Common myeloid progenitor, CD34-positive (primary cell): ENCODE measurements at regions not wholly inside any gene's neighbourhood (a gene's known extent, or its start where the extent isn't known, plus 50 kb on each side); places are given as distances from the start of the nearest gene placed in this dataset.

ENCODE experiments used
- CTCF ChIA-PET: fragments of 350-600 bp; sonication (Branson Sonifier 250); formaldehyde crosslinking; loops from one replicate; lab custom pipeline; 2021; ENCODE audit warnings: antibody characterized with exemption; lab: Charles Lee
- POLR2A ChIA-PET: fragments of 350-600 bp; sonication (Branson Sonifier 250); formaldehyde crosslinking; loops from one replicate; lab custom pipeline; 2021; ENCODE audit warnings: antibody characterized with exemption; lab: Charles Lee
- DNase-seq, 3 donors: peaks; one replicate each; pipeline versions ENCODE4 v3.0.0 to v3.0.0-alpha.2; 2013
- H3K27ac ChIP-seq, 2 experiments: 1 replicate in 1 of 2; 2 replicates in 1 of 2; pipeline ENCODE4 v1.7.0; 2013; ENCODE audit warnings: inconsistent platforms in 2 of 2, low read length in 2 of 2, mild to moderate bottlenecking in 2 of 2, low read depth in 1 of 2, moderate library complexity in 1 of 2; ENCODE audit not compliant: severe bottlenecking in 2 of 2, insufficient read depth in 1 of 2, poor library complexity in 1 of 2
- H3K27me3 ChIP-seq, 5 experiments: replicated peaks in 2 of 5; 1 replicate in 3 of 5; 2 replicates in 2 of 5; pipeline versions ENCODE4 v1.6.1 to v1.7.0; 2013; ENCODE audit warnings: low read length in 4 of 5, mild to moderate bottlenecking in 2 of 5, moderate library complexity in 2 of 5, inconsistent platforms in 1 of 5; ENCODE audit not compliant: insufficient read depth in 5 of 5, control insufficient read depth in 4 of 5
- H3K36me3 ChIP-seq, 4 experiments: 1 replicate in 2 of 4; 2 replicates in 2 of 4; pipeline versions ENCODE4 v1.6.1 to v1.7.0; 2013; ENCODE audit warnings: low read length in 3 of 4, control low read depth in 1 of 4, mild to moderate bottlenecking in 1 of 4; ENCODE audit not compliant: control insufficient read depth in 4 of 4, insufficient read depth in 4 of 4
- H3K4me1 ChIP-seq, 4 experiments: 1 replicate in 3 of 4; 2 replicates in 1 of 4; pipeline versions ENCODE4 v1.6.1 to v1.7.1; 2013; ENCODE audit warnings: low read length in 3 of 4, mild to moderate bottlenecking in 3 of 4, control low read depth in 1 of 4, inconsistent platforms in 1 of 4, moderate library complexity in 1 of 4; ENCODE audit not compliant: control insufficient read depth in 4 of 4, insufficient read depth in 4 of 4; ENCODE audit errors: control extremely low read depth in 1 of 4
- H3K4me3 ChIP-seq, 7 experiments: 1 replicate in 4 of 7; 2 replicates in 3 of 7; pipeline versions ENCODE4 v1.5.1 to v1.7.0; 2013; ENCODE audit warnings: mild to moderate bottlenecking in 7 of 7, low read length in 6 of 7, moderate library complexity in 6 of 7, inconsistent platforms in 2 of 7, low read depth in 2 of 7, control low read depth in 1 of 7; ENCODE audit not compliant: insufficient read depth in 4 of 7, control insufficient read depth in 1 of 7; ENCODE audit errors: extremely low read depth in 1 of 7
- H3K9me3 ChIP-seq, 5 experiments: 1 replicate in 4 of 5; 2 replicates in 1 of 5; pipeline versions ENCODE4 v1.6.1 to v1.7.1; 2013; ENCODE audit warnings: low read length in 4 of 5, mild to moderate bottlenecking in 2 of 5, inconsistent platforms in 1 of 5, low read depth in 1 of 5, moderate library complexity in 1 of 5; ENCODE audit not compliant: control insufficient read depth in 4 of 5, insufficient read depth in 2 of 5; ENCODE audit errors: control extremely low read depth in 1 of 5
- WGBS: methylation state at CpG from one replicate; pipeline ENCODE4 v1.1.5; 2013; ENCODE audit not compliant: insufficient coverage; 5-methylcytosine and 5-hydroxymethylcytosine counted together

DNA sequence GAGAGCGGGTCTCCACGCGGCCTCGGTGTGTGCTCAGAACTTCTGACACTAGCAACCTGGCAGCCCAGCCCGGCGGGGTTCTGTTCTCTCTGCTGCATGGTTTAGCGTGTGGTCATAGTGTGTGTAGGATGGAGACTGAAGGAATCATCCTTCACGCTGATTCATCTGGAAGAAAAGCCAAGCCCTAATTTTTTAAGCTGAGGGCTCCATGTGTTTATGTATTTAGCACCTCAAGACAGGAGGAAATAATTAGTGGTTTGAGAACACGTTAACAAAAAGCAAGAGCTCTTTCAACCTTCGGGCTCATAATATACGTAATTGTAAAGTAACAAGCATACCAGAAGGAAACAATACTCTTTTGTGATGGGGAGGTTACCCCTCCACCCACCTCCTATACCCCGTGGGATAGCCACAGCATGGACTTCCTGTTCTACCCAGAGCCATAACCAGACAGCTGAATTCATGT is 504.6 kb upstream of the MKI67 start:
- CTCF ChIA-PET = interaction anchor here (1.2 kb wide), 1 partner anchor 10 kb away, joined by 3 read pairs; no protein-coding TSS in a partner anchor
- H3K27ac ChIP-seq = no peak overlapping the region

DNA sequence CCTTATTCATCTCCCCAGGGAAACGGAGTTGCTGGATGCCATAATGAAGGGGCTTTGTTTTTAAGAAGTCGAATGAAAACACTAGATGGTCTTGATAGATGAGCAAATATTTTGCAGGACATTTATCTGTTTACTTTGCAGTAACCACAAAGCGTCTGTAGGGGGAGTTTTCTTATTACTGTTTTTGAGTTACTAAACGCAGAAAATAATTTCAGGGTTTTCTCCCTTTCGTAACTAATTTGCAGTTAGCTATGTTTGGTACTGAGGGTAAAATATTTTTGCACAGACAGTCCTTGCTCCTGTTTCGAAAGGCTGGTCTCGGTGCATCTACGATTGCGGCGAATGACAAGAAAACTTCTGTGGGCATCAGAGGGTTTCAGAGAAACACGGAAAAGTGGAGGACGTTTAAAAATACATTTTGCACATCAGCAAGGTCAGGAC is 505.6 kb upstream of the MKI67 start:
- no peak overlapping the region for H3K4me3 ChIP-seq
- H3K27ac ChIP-seq = no peak overlapping the region
- POLR2A ChIA-PET = no interaction called here
- H3K27me3 ChIP-seq = peaks cover 0 to 19% (median 9%) of the 10 kb centered on the region in 5 experiments
- no peaks in the 10 kb centered on the region for H3K9me3 ChIP-seq
- H3K36me3 ChIP-seq = no peaks in the 10 kb centered on the region
- H3K4me1 ChIP-seq = no peaks in the 10 kb centered on the region
- CTCF ChIA-PET = interaction anchor here (1.2 kb wide), 1 partner anchor 11 kb away, joined by 3 read pairs; no protein-coding TSS in a partner anchor
- DNase-seq = peak; percentile 15 to 50 (median 36)
- 66% methylated on average over 10 of the region's 12 CpGs for WGBS

More for the DNA sequence above, 504.6 kb upstream of the MKI67 start:
- DNase-seq = no peak
- POLR2A ChIA-PET = no interaction called here
- Histone ChIP-seq H3K4me1 (no peaks in the 10 kb centered on the region), H3K9me3 (no peaks in the 10 kb centered on the region), H3K36me3 (no peaks in the 10 kb centered on the region), H3K27me3 (peaks cover 0 to 19% (median 10%) of the 10 kb centered on the region in 5 experiments), H3K4me3 (no peak overlapping the region)
- WGBS = 100% methylated on average over 6 of the region's 12 CpGs

DNA sequence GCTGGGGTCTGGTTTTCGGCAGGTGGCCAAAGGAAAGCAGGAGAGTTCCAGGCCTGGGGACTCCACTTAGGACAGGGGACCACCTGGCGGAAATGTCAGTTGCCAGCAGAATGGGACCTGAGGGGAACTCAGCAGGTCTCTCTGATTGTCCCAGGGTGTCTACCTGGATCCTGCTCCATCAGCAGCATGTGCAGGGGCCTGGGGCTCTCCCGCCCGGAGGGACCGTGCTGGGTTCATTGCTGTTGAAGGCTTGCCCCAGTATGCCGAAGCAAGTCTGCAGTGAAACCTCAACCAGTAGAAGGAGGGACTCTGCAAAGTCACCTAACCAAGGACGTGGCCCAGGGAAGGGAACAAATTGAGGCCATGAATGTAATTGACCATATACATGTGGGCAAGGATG is 506.5 kb upstream of the MKI67 start:
- Histone ChIP-seq H3K4me1 (no peaks in the 10 kb centered on the region), H3K27ac (no peak overlapping the region), H3K4me3 (no peak overlapping the region), H3K36me3 (no peaks in the 10 kb centered on the region), H3K9me3 (no peaks in the 10 kb centered on the region), H3K27me3 (peaks cover 0 to 19% (median 9%) of the 10 kb centered on the region in 5 experiments)
- DNase-seq = no peak
- POLR2A ChIA-PET = no interaction called here
- CTCF ChIA-PET = no interaction called here
- 95% methylated on average over 7 of the region's 7 CpGs for WGBS

DNA sequence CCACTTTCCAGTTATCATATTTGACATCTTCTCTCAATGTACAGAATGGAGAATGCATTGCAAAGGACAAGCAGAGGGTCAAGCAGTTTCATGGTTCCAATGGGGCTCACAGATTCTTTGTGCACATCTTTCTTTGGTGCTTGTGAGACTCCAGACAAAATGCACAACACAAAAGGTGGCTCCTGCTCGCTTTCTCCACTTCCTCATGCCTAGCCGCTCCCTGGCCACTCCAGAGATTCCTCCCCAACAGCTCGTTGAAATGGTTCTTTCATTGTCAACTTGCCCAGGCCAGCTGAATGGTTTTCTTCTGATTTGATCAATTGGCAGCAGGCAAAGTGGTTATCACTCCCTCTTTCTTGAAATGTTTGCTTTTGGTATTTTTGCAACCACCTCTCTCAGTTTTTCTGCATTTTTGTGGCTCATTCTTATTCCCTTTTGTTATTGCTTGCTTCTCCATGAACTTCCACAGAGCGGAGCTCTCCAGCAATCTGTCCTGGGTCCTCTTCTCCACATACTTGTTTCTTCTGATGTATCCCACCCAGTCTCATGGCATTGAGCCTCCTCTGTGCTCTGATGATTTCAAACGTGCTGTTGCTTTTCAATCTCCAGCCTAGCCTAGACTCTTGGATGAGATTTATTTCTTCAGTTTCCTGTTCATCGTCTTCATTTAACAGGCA is 507.8 kb upstream of the MKI67 start:
- Histone ChIP-seq H3K27me3 (peaks cover 0 to 19% (median 9%) of the 10 kb centered on the region in 5 experiments), H3K4me3 (no peak overlapping the region), H3K36me3 (no peaks in the 10 kb centered on the region), H3K9me3 (peaks cover 0 to 6% (median 0%) of the 10 kb centered on the region in 5 experiments), H3K4me1 (no peaks in the 10 kb centered on the region), H3K27ac (no peak overlapping the region)
- ChIA-PET POLR2A (no interaction called here), CTCF (interaction anchor here (1.1 to 1.6 kb wide), 2 partner anchors 10 to 20 kb away, joined by 4 read pairs; no protein-coding TSS in a partner anchor)
- WGBS = 50% methylated on average over 6 of the region's 6 CpGs
- DNase-seq = peak in 1 of 3 donors; percentile 9

DNA sequence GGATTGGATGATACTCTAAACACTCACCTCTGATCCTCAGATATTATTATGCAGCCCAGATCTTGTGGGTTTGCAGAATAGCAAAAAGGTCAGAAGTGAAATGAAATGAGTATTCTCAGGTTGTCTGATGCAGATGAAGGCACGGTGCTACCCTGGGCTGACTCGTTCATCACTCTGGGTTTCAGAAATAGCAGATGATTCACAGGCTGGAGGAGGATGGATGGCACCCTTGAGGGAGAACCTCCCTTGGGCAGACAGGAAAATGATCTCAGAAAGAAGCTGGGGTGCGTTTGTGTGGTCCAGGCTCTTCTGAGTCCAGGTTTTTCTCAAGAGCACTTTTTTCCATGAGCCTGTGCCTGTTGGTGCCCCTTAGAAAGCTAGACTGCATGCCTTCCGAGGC is 515.8 kb upstream of the MKI67 start:
- no peak overlapping the region for H3K27ac ChIP-seq
- H3K4me1 ChIP-seq = no peaks in the 10 kb centered on the region
- ChIA-PET POLR2A (no interaction called here), CTCF (no interaction called here)
- H3K9me3 ChIP-seq = peaks cover 0 to 8% (median 0%) of the 10 kb centered on the region in 5 experiments
- peaks cover 0 to 15% (median 2%) of the 10 kb centered on the region in 5 experiments for H3K27me3 ChIP-seq
- no peaks in the 10 kb centered on the region for H3K36me3 ChIP-seq
- WGBS = 96% methylated on average over 3 of the region's 4 CpGs
- DNase-seq = no peak
- no peak overlapping the region for H3K4me3 ChIP-seq

DNA sequence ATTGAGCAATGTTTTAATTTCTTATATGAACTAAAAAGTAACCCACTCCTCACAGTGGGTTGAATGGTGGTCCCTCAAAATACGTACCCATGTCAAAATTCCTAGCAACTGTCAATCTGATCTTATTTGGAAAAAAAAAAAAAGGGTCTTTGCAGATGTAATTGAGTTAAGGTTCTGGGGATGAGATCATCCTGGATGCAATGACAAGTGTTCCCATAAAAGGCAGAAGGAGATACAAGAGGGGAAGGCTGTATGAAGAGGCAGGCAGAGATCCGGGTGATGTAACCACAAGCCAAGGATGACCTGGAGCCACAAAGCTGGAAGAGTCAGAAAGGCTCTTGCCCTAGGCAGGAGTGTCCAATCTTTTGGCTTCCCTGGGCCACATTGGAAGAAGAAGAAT is 516.3 kb upstream of the MKI67 start:
- Histone ChIP-seq H3K36me3 (no peaks in the 10 kb centered on the region), H3K4me1 (no peaks in the 10 kb centered on the region), H3K4me3 (no peak overlapping the region), H3K9me3 (peaks cover 0 to 8% (median 0%) of the 10 kb centered on the region in 5 experiments), H3K27ac (no peak overlapping the region), H3K27me3 (peaks cover 0 to 13% (median 4%) of the 10 kb centered on the region in 5 experiments)
- CTCF ChIA-PET = interaction anchor here (0.5 kb wide), 1 partner anchor 85 kb away, joined by 3 read pairs; no protein-coding TSS in a partner anchor
- no peak for DNase-seq
- whole genome bisulfite sequencing = 77% methylated on average over 1 of the region's 2 CpGs
- POLR2A ChIA-PET = no interaction called here

DNA sequence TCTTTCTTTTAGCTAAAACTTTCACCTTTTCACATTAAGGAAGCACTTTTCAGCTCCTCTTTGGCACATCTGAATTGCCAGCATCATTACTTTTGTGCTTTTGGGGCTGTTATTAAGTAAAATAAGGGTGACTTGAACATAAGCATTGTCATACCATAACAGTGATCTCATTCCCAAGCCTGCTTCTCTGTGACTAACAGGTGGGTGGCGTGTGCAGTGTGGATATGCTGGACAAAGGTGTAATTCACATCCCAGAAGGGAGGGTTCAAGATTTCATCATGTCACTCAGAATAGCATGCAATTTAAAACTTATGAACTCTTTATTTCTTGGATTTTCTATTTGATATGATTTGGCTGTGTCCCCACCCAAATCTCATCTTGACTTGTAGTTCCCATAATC is 517.4 kb upstream of the MKI67 start:
- ChIA-PET POLR2A (no interaction called here), CTCF (no interaction called here)
- H3K4me3 ChIP-seq = no peak overlapping the region
- no peak for DNase-seq
- peaks cover 0 to 15% (median 4%) of the 10 kb centered on the region in 5 experiments for H3K27me3 ChIP-seq
- H3K27ac ChIP-seq = no peak overlapping the region
- WGBS = no CpG with 5 or more reads among the region's 1 CpG
- no peaks in the 10 kb centered on the region for H3K4me1 ChIP-seq
- no peaks in the 10 kb centered on the region for H3K36me3 ChIP-seq
- H3K9me3 ChIP-seq = peaks cover 0 to 6% (median 0%) of the 10 kb centered on the region in 5 experiments
